Mucosa of descending colon (tissue), 3 donors: ENCODE measurements at regions not wholly inside any gene's neighbourhood (a gene's known extent, or its start where the extent isn't known, plus 50 kb on each side); places are given as distances from the start of the nearest gene placed in this dataset.

Experiments used
- ATAC-seq: fragments of 200-7000 bp; cut with Tn5 transposase; one replicate; pipeline ENCODE4 v1.9.1; 2020; ENCODE audit warnings: mild to moderate bottlenecking, moderate library complexity
- DNase-seq, 3 donors: peaks; one replicate each; pipeline ENCODE4 v3.0.0-alpha.2; 2020
- H3K36me3 ChIP-seq: fragments of 200-600 bp; one replicate; pipeline ENCODE4 v1.8.0; 2021; ENCODE audit warnings: low read depth, mild to moderate bottlenecking
- H3K4me1 ChIP-seq: fragments of 200-600 bp; one replicate; pipeline ENCODE4 v1.8.0; 2021; ENCODE audit warnings: low read depth, mild to moderate bottlenecking
- H3K4me3 ChIP-seq: fragments of 200-600 bp; one replicate; pipeline ENCODE4 v1.8.0; 2021; ENCODE audit warnings: mild to moderate bottlenecking
- H3K9me3 ChIP-seq: fragments of 200-600 bp; one replicate; pipeline ENCODE4 v1.8.0; 2021; ENCODE audit warnings: mild to moderate bottlenecking
- CTCF ChIP-seq: fragments of 200-600 bp; IDR thresholded peaks from one replicate; pipeline ENCODE4 v1.8.0; 2022; ENCODE audit warnings: antibody characterized with exemption, mild to moderate bottlenecking
- intact Hi-C, 2 donors: fragments of 100-400 bp; cut with DNase I in 1 of 2; cut with micrococcal nuclease in 1 of 2; formaldehyde crosslinking; loops; one replicate each; pipeline versions ENCODE4 v1.11.0 to v1.11.1; 2022; cut with DNase I, micrococcal nuclease
- donor health status: DM: no; HTN: no; CAD: no; lungs with moderate emphysema.
- donor health status: DM: no; HTN: no; CAD: no.
- donor health status: DM: no; HTN: yes; CAD: no.

GRCh38 chr19:32047788-32048187, 297.6 kb upstream of the ZNF507 start:
- TF ChIP-seq CTCF, result no peak
- ATAC-seq (no peak), DNase-seq (no peak)
- no peaks in the 10 kb centered on the region for H3K4me1 ChIP-seq
- no peak overlapping the region for H3K4me3 ChIP-seq
- no peaks in the 10 kb centered on the region for H3K9me3 ChIP-seq
- intact Hi-C loops, result loop anchor here in 1 of 2 donors (10.0 kb wide), 1 partner anchor 373 kb away; no protein-coding TSS in a partner anchor
- no peaks in the 10 kb centered on the region for H3K36me3 ChIP-seq

GRCh38 chr19:32053376-32053775, 292.0 kb upstream of the ZNF507 start:
- Histone ChIP-seq H3K4me1 (no peaks in the 10 kb centered on the region), H3K9me3 (no peaks in the 10 kb centered on the region), H3K4me3 (no peak overlapping the region), H3K36me3 (no peaks in the 10 kb centered on the region)
- DNase-seq (no peak), ATAC-seq (no peak)
- TF ChIP-seq CTCF, result no peak
- intact Hi-C loops, result no loop called here

- TF ChIP-seq CTCF, result no peak
- intact Hi-C loops, result no loop called here
- Histone ChIP-seq H3K4me3 (no peak overlapping the region), H3K4me1 (no peaks in the 10 kb centered on the region), H3K9me3 (no peaks in the 10 kb centered on the region), H3K36me3 (no peaks in the 10 kb centered on the region)
- ATAC-seq (no peak), DNase-seq (no peak)
Observed at GRCh38 chr19:32053861-32054260, 291.5 kb upstream of the ZNF507 start.

DNA sequence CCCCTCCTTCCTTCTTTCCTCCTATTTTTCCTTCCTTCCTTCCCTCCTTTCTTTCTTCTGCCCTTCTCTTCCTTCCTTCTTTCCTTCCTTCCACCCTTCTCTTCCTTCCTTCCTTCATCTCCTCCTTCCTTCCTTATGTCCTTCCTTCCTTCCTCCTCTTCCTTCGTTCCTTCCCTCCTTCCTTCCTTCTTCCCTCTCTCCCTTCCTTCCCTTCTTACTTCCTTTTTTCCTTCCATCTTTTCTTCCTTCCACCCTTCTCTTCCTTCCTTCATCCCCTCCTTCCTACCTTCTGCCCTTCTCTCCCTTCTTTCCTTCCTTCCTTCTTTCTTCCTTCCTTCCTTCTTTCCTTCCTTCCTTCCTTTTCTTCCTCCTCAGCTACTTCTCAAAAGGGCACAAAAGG, 287.3 kb upstream of the ZNF507 start:
- intact Hi-C loops, result no loop called here
- no peak for DNase-seq
- Histone ChIP-seq H3K4me1 (no peaks in the 10 kb centered on the region), H3K4me3 (no peak overlapping the region), H3K9me3 (no peaks in the 10 kb centered on the region), H3K36me3 (no peaks in the 10 kb centered on the region)
- TF ChIP-seq CTCF, result no peak
- no peak for ATAC-seq

DNA sequence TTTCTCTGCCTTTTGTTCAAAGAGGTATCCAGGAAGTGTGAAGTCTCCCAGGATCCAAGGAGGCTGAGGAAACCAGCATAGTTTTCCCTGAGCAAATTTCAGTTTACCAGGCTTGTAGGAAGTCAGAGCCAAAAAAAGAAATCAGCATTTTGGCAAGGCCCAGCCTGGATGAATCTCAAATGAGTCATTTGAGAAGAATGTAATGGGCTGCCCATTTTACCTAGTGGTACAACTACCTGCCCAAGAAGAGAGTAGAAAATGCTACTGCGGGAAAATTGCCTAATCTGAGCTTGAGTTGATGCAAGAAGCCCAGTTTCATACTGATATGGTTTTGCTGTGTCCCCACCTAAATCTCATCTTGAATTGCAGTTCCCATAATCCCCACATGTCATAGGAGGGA, 284.1 kb upstream of the ZNF507 start:
- intact Hi-C loops, result no loop called here

More for the DNA sequence above, 284.1 kb upstream of the ZNF507 start:
- DNase-seq, result no peak
- ATAC-seq, result no peak
- no peak for TF ChIP-seq CTCF
- Histone ChIP-seq H3K9me3 (no peaks in the 10 kb centered on the region), H3K4me1 (no peaks in the 10 kb centered on the region), H3K4me3 (no peak overlapping the region), H3K36me3 (no peaks in the 10 kb centered on the region)
